Endothelial cell of umbilical vein (primary cell): ENCODE measurements at regions not wholly inside any gene's neighbourhood (a gene's known extent, or its start where the extent isn't known, plus 50 kb on each side); places are given as distances from the start of the nearest gene placed in this dataset.

Experiments
- BruUV-seq: library from RNA; stranded (reverse); fragments of 400-500 nt; replicated peaks from 2 replicates; lab custom pipeline; 2021; lab: Mats Ljungman, UMichigan
- CTCF ChIA-PET: fragments of 300-600, 350-600 bp; sonication (Branson Sonifier 250); formaldehyde crosslinking; loops from one replicate; lab custom pipeline; 2021; ENCODE audit warnings: antibody characterized with exemption, inconsistent platforms; lab: Charles Lee
- POLR2A ChIA-PET: fragments of 300-600, 350-600 bp; sonication (Branson Sonifier 250); formaldehyde crosslinking; loops from one replicate; lab custom pipeline; 2021; ENCODE audit warnings: antibody characterized with exemption, inconsistent platforms; lab: Charles Lee
- DNase-seq: peaks from one replicate; pipeline ENCODE4 v3.0.0-alpha.2; 2011; ENCODE audit warnings: low read depth, low spot score
- FAIRE-seq: peaks from 2 replicates; lab custom pipeline; 2011; peaks lifted over from hg19 to GRCh38; lab: Jason Lieb, UNC
- H2AFZ ChIP-seq: 2 replicates; pipeline ENCODE4 v1.6.0; 2012; ENCODE audit warnings: low read depth, low read length, control low read depth, inconsistent platforms
- H3K27ac ChIP-seq: 2 replicates; pipeline ENCODE4 v1.5.1; 2011; ENCODE audit warnings: low read depth, mild to moderate bottlenecking, control low read depth, low read length, moderate library complexity; ENCODE audit not compliant: insufficient read depth
- H3K27me3 ChIP-seq, 2 experiments: 2 replicates each; pipeline versions ENCODE4 v1.6.0 to v1.6.1; 2011; ENCODE audit warnings: low read length in 2 of 2, mixed read lengths in 1 of 2; ENCODE audit not compliant: control insufficient read depth in 2 of 2, insufficient read depth in 2 of 2
- H3K36me3 ChIP-seq, 2 experiments: 2 replicates in 1 of 2; 3 replicates in 1 of 2; pipeline ENCODE4 v1.5.1; 2011; ENCODE audit warnings: low read length in 2 of 2, mild to moderate bottlenecking in 1 of 2, moderate library complexity in 1 of 2; ENCODE audit not compliant: control insufficient read depth in 2 of 2, insufficient read depth in 2 of 2; ENCODE audit errors: extremely low read depth in 1 of 2
- H3K4me1 ChIP-seq: 3 replicates; pipeline ENCODE4 v1.5.1; 2011; ENCODE audit warnings: mild to moderate bottlenecking, low read length; ENCODE audit not compliant: control insufficient read depth, insufficient read depth; ENCODE audit errors: extremely low read depth
- H3K4me2 ChIP-seq: 2 replicates; pipeline ENCODE4 v1.6.1; 2011; ENCODE audit warnings: low read length, control low read depth, mixed read lengths; ENCODE audit not compliant: insufficient read depth
- H3K4me3 ChIP-seq, 3 experiments: fragments of 200-600 bp in 1 of 3; sonication (generic), shearing (Covaris generic) in 1 of 3; replicated peaks in 1 of 3; 2 replicates each; pipeline ENCODE4 v1.5.1; 2011 to 2016; ENCODE audit warnings: control low read depth in 3 of 3, low read length in 3 of 3, mild to moderate bottlenecking in 2 of 3, inconsistent platforms in 1 of 3, low read depth in 1 of 3, moderate library complexity in 1 of 3; ENCODE audit not compliant: insufficient read depth in 1 of 3
- H3K79me2 ChIP-seq: 2 replicates; pipeline ENCODE4 v1.6.0; 2012; ENCODE audit warnings: low read length, inconsistent platforms; ENCODE audit not compliant: control insufficient read depth, insufficient read depth
- H3K9ac ChIP-seq: replicated peaks from 2 replicates; pipeline ENCODE3; 2011; ENCODE audit warnings: low read length, control low read depth; ENCODE audit not compliant: insufficient read depth; ENCODE audit errors: extremely low read depth
- H3K9me1 ChIP-seq: replicated peaks from 3 replicates; pipeline ENCODE4 v1.6.0; 2011; ENCODE audit warnings: mild to moderate bottlenecking, low read length; ENCODE audit not compliant: control insufficient read depth, insufficient read depth; ENCODE audit errors: extremely low read depth
- H3K9me3 ChIP-seq: replicated peaks from 2 replicates; pipeline ENCODE4 v1.5.1; 2012; ENCODE audit warnings: low read length, inconsistent platforms; ENCODE audit not compliant: control insufficient read depth, insufficient read depth
- H4K20me1 ChIP-seq: replicated peaks from 2 replicates; pipeline ENCODE3; 2011; ENCODE audit warnings: mild to moderate bottlenecking, low read length; ENCODE audit not compliant: control insufficient read depth, insufficient read depth; ENCODE audit errors: extremely low read depth
- EZH2 ChIP-seq: IDR thresholded peaks from 2 replicates; pipeline ENCODE4 v1.6.1; 2012; ENCODE audit warnings: borderline replicate concordance, low read depth, mild to moderate bottlenecking, moderate library complexity, low read length, inconsistent platforms; ENCODE audit not compliant: severe bottlenecking
- FOS ChIP-seq: IDR thresholded peaks from 2 replicates; pipeline ENCODE4 v1.6.1; 2011; ENCODE audit warnings: mild to moderate bottlenecking, low read length, moderate library complexity, borderline replicate concordance; ENCODE audit not compliant: insufficient read depth
- GATA2 ChIP-seq: IDR thresholded peaks from 2 replicates; pipeline ENCODE4 v1.7.0; 2011; ENCODE audit warnings: low read depth, mild to moderate bottlenecking, moderate library complexity, mixed read lengths, low read length; ENCODE audit not compliant: insufficient read length, insufficient read depth
- JUN ChIP-seq: IDR thresholded peaks from 2 replicates; pipeline ENCODE4 v1.6.1; 2011; ENCODE audit warnings: borderline replicate concordance, low read depth; ENCODE audit not compliant: insufficient read length, insufficient read depth
- MAX ChIP-seq: IDR thresholded peaks from 2 replicates; pipeline ENCODE4 v1.6.1; 2011; ENCODE audit not compliant: insufficient read depth, insufficient read length
- MYC ChIP-seq: IDR thresholded peaks from one replicate; pipeline ENCODE4 v1.6.1; 2011; ENCODE audit warnings: mild to moderate bottlenecking, low read depth, low read length
- POLR2A ChIP-seq: IDR thresholded peaks from 2 replicates; pipeline ENCODE4 v1.6.1; 2012; ENCODE audit warnings: low read depth, mild to moderate bottlenecking, control low read depth, low read length
- POLR2AphosphoS5 ChIP-seq: IDR thresholded peaks from 2 replicates; pipeline ENCODE4 v1.6.1; 2012; ENCODE audit warnings: low read depth, mild to moderate bottlenecking, control low read depth, low read length, moderate library complexity; ENCODE audit not compliant: insufficient read depth
- dilution Hi-C: fragments of 300-500 bp; cut with MboI; formaldehyde crosslinking; loops from one replicate; pipeline ENCODE4 v1.15.0; 2019; ENCODE audit warnings: low sequenced_read_pairs; ENCODE audit not compliant: extremely low pct_ligation_motif_present
- intact Hi-C: fragments of 100-400 bp; cut with micrococcal nuclease; formaldehyde crosslinking; loops from one replicate; pipeline ENCODE4 v1.10.0; 2022
- TF ChIP-seq, protein P1 (sequence below), 2 donors: IDR thresholded peaks; 1 replicate in 1 of 2; 2 replicates in 1 of 2; pipeline ENCODE4 v1.5.1; 2011; ENCODE audit warnings: low read length in 2 of 2, mild to moderate bottlenecking in 2 of 2, moderate library complexity in 2 of 2, control low read depth in 1 of 2, inconsistent platforms in 1 of 2, low read depth in 1 of 2; ENCODE audit not compliant: insufficient read depth in 1 of 2; ENCODE audit errors: extremely low read depth in 1 of 2

- intact Hi-C loops: no loop called here
- no peak overlapping the region for H3K4me2 ChIP-seq
- CTCF ChIA-PET: no interaction called here
Measured at GRCh38 chr3:175980486-175981090, 1121.5 kb downstream of the NAALADL2 start.

More at GRCh38 chr3:175980486-175981090, 1121.5 kb downstream of the NAALADL2 start:
- no peaks in the 10 kb centered on the region for H3K4me1 ChIP-seq
- no peak overlapping the region for H3K9ac ChIP-seq
- no peak for FAIRE-seq
- no peaks in the 10 kb centered on the region for H3K79me2 ChIP-seq
- H3K9me3 ChIP-seq: no peaks in the 10 kb centered on the region
- no peak for TF ChIP-seq POLR2AphosphoS5
- TF ChIP-seq GATA2: no peak
- no peak for TF ChIP-seq MYC
- TF ChIP-seq FOS: no peak
- TF ChIP-seq, protein P1, sequence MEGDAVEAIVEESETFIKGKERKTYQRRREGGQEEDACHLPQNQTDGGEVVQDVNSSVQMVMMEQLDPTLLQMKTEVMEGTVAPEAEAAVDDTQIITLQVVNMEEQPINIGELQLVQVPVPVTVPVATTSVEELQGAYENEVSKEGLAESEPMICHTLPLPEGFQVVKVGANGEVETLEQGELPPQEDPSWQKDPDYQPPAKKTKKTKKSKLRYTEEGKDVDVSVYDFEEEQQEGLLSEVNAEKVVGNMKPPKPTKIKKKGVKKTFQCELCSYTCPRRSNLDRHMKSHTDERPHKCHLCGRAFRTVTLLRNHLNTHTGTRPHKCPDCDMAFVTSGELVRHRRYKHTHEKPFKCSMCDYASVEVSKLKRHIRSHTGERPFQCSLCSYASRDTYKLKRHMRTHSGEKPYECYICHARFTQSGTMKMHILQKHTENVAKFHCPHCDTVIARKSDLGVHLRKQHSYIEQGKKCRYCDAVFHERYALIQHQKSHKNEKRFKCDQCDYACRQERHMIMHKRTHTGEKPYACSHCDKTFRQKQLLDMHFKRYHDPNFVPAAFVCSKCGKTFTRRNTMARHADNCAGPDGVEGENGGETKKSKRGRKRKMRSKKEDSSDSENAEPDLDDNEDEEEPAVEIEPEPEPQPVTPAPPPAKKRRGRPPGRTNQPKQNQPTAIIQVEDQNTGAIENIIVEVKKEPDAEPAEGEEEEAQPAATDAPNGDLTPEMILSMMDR (IDR thresholded peaks at IDR 0.05; ENCODE audit: extremely low read depth in 1 of 2, insufficient read depth in 1 of 2, low read depth in 1 of 2, low read length in 2 of 2): no peak
- no peak for TF ChIP-seq POLR2A
- TF ChIP-seq EZH2: no peak
- TF ChIP-seq JUN: no peak
- TF ChIP-seq MAX: no peak
- H3K9me1 ChIP-seq: no peaks in the 10 kb centered on the region
- BruUV-seq: no TSS peak
- dilution Hi-C loops: no loop called here
- DNase-seq: no peak
- H4K20me1 ChIP-seq: no peaks in the 10 kb centered on the region
- H3K36me3 ChIP-seq: no peaks in the 10 kb centered on the region
- POLR2A ChIA-PET: no interaction called here
- H3K27me3 ChIP-seq: no peaks in the 10 kb centered on the region
- no peak overlapping the region for H2AFZ ChIP-seq
- H3K4me3 ChIP-seq: no peak overlapping the region
- H3K27ac ChIP-seq: no peak overlapping the region
